ENCODE measurements at regions not wholly inside any gene's neighbourhood (a gene's known extent, or its start where the extent isn't known, plus 50 kb on each side); places are given as distances from the start of the nearest gene placed in this dataset.
A peak's percentile ranks its signal among the peaks of the same experiment; 100 is the strongest.

DNA sequence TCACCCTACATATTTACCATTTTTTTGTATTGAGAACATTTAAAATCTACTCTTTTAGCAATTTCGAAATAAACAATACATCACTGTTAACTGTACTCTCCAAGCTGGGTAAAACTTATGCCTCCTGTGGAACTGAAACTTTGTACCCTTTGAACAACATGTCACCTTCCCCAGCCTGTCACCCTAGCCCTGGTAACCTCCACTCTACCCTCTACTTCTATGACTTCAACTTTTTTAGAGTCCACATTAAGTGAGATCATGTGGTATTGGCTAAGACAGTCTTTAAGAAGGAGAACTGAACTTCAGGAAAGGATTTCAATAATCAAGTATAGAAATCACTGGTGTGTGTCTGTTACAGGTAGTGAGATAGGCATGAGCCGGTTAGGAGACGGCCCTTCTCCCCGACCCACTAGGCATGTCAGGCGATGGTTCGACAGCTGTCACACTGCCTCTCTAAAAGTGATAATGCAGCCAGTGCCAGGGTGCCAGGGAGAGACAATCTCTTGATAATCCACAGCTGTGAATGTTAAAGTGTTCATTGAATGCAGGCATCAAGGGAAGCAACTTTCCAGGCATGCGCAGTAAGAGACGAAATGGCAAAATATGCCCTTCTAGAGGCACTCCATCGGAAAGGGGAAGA, 74.6 kb upstream of the RNF152 start:
- H3K4me3 ChIP-seq, result no peak overlapping the region
- FAIRE-seq, result no peak
- H3K4me1 ChIP-seq, result peaks cover 0 to 8% (median 0%) of the 10 kb centered on the region in 3 donors
- H3K36me3 ChIP-seq, result no peaks in the 10 kb centered on the region
- no peak for ATAC-seq
- TF ChIP-seq, protein P1, sequence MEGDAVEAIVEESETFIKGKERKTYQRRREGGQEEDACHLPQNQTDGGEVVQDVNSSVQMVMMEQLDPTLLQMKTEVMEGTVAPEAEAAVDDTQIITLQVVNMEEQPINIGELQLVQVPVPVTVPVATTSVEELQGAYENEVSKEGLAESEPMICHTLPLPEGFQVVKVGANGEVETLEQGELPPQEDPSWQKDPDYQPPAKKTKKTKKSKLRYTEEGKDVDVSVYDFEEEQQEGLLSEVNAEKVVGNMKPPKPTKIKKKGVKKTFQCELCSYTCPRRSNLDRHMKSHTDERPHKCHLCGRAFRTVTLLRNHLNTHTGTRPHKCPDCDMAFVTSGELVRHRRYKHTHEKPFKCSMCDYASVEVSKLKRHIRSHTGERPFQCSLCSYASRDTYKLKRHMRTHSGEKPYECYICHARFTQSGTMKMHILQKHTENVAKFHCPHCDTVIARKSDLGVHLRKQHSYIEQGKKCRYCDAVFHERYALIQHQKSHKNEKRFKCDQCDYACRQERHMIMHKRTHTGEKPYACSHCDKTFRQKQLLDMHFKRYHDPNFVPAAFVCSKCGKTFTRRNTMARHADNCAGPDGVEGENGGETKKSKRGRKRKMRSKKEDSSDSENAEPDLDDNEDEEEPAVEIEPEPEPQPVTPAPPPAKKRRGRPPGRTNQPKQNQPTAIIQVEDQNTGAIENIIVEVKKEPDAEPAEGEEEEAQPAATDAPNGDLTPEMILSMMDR (IDR thresholded peaks at IDR 0.05), result no peak
- no peaks in the 10 kb centered on the region for H3K27me3 ChIP-seq
- WGBS, 2 donors, result 95 to 97% methylated on average over 9 of the region's 9 CpGs
- no peak overlapping the region for H3K27ac ChIP-seq
- no peaks in the 10 kb centered on the region for H3K9me3 ChIP-seq
- DNase-seq, result no peak
- intact Hi-C loops (cut with DNase I), result no loop called here

DNA sequence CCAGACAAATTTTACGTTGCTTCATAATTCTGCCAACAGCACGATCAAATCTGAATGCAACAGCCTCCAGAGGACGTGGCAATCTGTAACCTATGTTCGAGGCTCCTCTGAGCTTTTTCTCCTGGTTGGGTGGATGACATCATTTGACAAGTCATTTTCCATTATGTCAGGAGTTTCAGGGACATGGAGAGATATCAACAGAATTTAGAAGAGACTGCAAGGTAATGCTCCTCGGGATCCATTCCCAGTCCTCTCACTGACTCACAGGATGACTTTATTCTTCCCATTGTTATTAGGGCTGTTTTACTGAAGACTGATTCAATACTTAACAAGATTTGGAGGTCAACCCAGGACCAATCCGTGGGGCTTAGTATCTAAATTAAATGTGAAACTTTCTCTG, 72.5 kb upstream of the RNF152 start:
- Histone ChIP-seq H3K27ac (no peak overlapping the region), H3K4me1 (peaks cover 0 to 8% (median 2%) of the 10 kb centered on the region in 3 donors), H3K4me3 (no peak overlapping the region), H3K36me3 (no peaks in the 10 kb centered on the region), H3K9me3 (no peaks in the 10 kb centered on the region), H3K27me3 (no peaks in the 10 kb centered on the region)
- TF ChIP-seq, protein P1 (IDR thresholded peaks at IDR 0.05), result no peak
- ATAC-seq (no peak), DNase-seq (no peak), FAIRE-seq (no peak)
- intact Hi-C loops (cut with DNase I), result no loop called here
- 92 to 94% methylated on average over 6 of the region's 6 CpGs for WGBS, 2 donors

DNA sequence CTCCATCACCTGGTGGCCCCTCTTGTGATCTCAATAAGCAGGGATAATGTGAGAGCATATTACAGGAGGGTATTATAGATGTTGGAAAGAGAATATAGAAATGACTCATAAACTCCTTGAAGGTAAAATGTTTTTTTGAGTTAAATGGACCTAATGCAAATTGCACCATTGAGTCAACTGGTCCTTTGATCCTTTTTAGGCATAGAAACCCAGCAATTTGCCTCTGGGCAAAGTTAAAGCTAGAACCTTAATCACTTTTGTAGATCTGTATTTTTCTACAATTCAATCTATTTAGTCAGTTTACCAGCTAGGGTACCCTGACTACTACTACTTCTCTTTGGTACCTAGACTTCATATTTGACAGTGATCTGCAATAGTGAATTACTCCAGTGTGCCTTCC, 71.8 kb upstream of the RNF152 start:
- no peaks in the 10 kb centered on the region for H3K36me3 ChIP-seq
- no peak overlapping the region for H3K4me3 ChIP-seq
- FAIRE-seq (no peak), DNase-seq (no peak), ATAC-seq (no peak)
- H3K27ac ChIP-seq, result no peak overlapping the region
- intact Hi-C loops (cut with DNase I), result no loop called here
- H3K9me3 ChIP-seq, result no peaks in the 10 kb centered on the region
- H3K4me1 ChIP-seq, result peaks cover 0 to 8% (median 3%) of the 10 kb centered on the region in 3 donors
- H3K27me3 ChIP-seq, result no peaks in the 10 kb centered on the region
- TF ChIP-seq, protein P1 (IDR thresholded peaks at IDR 0.05), result no peak

DNA sequence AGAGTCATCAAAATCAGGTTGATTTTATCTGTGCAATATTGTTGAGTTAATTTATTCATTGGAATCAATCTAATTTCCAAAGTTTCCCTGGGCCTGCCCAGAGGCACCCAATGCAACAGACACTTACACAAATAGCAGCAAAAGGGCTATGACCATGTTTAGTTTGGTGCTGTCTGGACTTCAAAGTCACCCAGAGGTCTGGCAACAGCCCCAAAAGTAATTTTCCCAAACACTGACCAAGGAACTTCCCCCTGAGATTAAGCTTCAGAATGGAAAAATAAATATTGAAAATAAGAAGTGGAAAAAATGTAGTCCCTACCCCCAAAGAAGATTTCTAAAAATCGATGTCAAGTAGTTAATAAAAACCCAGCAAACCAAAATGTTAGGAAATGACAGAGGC, 70.9 kb upstream of the RNF152 start:
- ATAC-seq, result peak in 3 of 4 donors; percentile 35 to 83 (median 71)
- H3K27ac ChIP-seq, result no peak overlapping the region

More for the DNA sequence above, 70.9 kb upstream of the RNF152 start:
- H3K9me3 ChIP-seq, result no peaks in the 10 kb centered on the region
- H3K4me3 ChIP-seq, result no peak overlapping the region
- WGBS, 2 donors, result 18 to 22% methylated on average over 1 of the region's 1 CpG
- peak in 1 of 6 donors; percentile 28 for DNase-seq
- no peaks in the 10 kb centered on the region for H3K36me3 ChIP-seq
- no peak for FAIRE-seq
- TF ChIP-seq, protein P1 (IDR thresholded peaks at IDR 0.05), result no peak
- H3K4me1 ChIP-seq, result peaks cover 0 to 8% (median 3%) of the 10 kb centered on the region in 3 donors
- H3K27me3 ChIP-seq, result no peaks in the 10 kb centered on the region
- intact Hi-C loops (cut with DNase I), result no loop called here
